Fibroblast of lung (primary cell): ENCODE measurements at regions not wholly inside any gene's neighbourhood (a gene's known extent, or its start where the extent isn't known, plus 50 kb on each side); places are given as distances from the start of the nearest gene placed in this dataset.

Experiments used
- CTCF ChIP-seq, 2 donors: IDR thresholded peaks in 1 of 2; conservative IDR thresholded peaks in 1 of 2; 1 replicate in 1 of 2; 2 replicates in 1 of 2; pipeline ENCODE4 v1.5.1; 2011 to 2012; ENCODE audit warnings: low read length in 2 of 2, control low read depth in 1 of 2, inconsistent platforms in 1 of 2, low read depth in 1 of 2, mild to moderate bottlenecking in 1 of 2
- EZH2 ChIP-seq: IDR thresholded peaks from 2 replicates; pipeline ENCODE4 v1.5.1; 2012; ENCODE audit warnings: low read length, control low read depth, mild to moderate bottlenecking; ENCODE audit errors: missing control alignments

GRCh38 chr5:164909673-164910072, 1404.3 kb downstream of the MAT2B start:
- TF ChIP-seq EZH2 (no peak), CTCF (conservative IDR thresholded peaks at IDR 0.05 in 1 of 2, IDR thresholded peaks at IDR 0.05 in 1 of 2; ENCODE audit: low read depth in 1 of 2, low read length in 2 of 2) (no peak)
